CD4-positive, alpha-beta memory T cell (primary cell): ENCODE measurements at regions not wholly inside any gene's neighbourhood (a gene's known extent, or its start where the extent isn't known, plus 50 kb on each side); places are given as distances from the start of the nearest gene placed in this dataset.

Experiments
- CTCF ChIA-PET: fragments of 350-600 bp; sonication (Branson Sonifier 250); formaldehyde crosslinking; loops from one replicate; lab custom pipeline; 2021; ENCODE audit warnings: inconsistent platforms; ENCODE audit not compliant: partially characterized antibody; lab: Charles Lee
- POLR2A ChIA-PET: fragments of 350-600 bp; sonication (Branson Sonifier 250); formaldehyde crosslinking; loops from one replicate; lab custom pipeline; 2021; ENCODE audit not compliant: partially characterized antibody; lab: Charles Lee
- DNase-seq, 5 donors: peaks; one replicate each; pipeline versions ENCODE4 v3.0.0 to v3.0.0-alpha.2; 2020 to 2022; ENCODE audit warnings: mixed read lengths in 1 of 5
- H3K27ac ChIP-seq: one replicate; pipeline ENCODE4 v1.7.0; 2013; ENCODE audit warnings: low read depth, low read length
- H3K27me3 ChIP-seq: 2 replicates; pipeline ENCODE4 v1.7.0; 2013; ENCODE audit warnings: mild to moderate bottlenecking, low read length, moderate library complexity; ENCODE audit not compliant: insufficient read depth
- H3K36me3 ChIP-seq: 2 replicates; pipeline ENCODE4 v1.7.0; 2013; ENCODE audit warnings: mild to moderate bottlenecking, low read length, moderate library complexity; ENCODE audit not compliant: insufficient read depth
- H3K4me1 ChIP-seq: 2 replicates; pipeline ENCODE4 v1.7.0; 2013; ENCODE audit warnings: mild to moderate bottlenecking, low read length, moderate library complexity; ENCODE audit not compliant: insufficient read depth
- H3K4me3 ChIP-seq, 2 donors: one replicate each; pipeline ENCODE4 v1.7.0; 2013; ENCODE audit warnings: low read length in 2 of 2, mild to moderate bottlenecking in 1 of 2
- H3K9me3 ChIP-seq, 2 donors: one replicate each; pipeline ENCODE4 v1.7.0; 2013; ENCODE audit warnings: low read length in 2 of 2, control low read depth in 1 of 2; ENCODE audit not compliant: control insufficient read depth in 1 of 2
- H3K27ac Mint-ChIP-seq, 7 donors: one replicate each; pipeline ENCODE4 v1.8.0; 2020 to 2021; ENCODE audit warnings: mixed read lengths in 7 of 7, mild to moderate bottlenecking in 6 of 7, inconsistent platforms in 3 of 7, moderate library complexity in 3 of 7
- H3K27me3 Mint-ChIP-seq, 2 donors: one replicate each; pipeline ENCODE4 v1.8.0; 2020 to 2021; ENCODE audit warnings: mixed read lengths in 2 of 2
- H3K36me3 Mint-ChIP-seq, 2 donors: one replicate each; pipeline ENCODE4 v1.8.0; 2020 to 2021; ENCODE audit warnings: mixed read lengths in 2 of 2, inconsistent platforms in 1 of 2, mild to moderate bottlenecking in 1 of 2
- H3K4me1 Mint-ChIP-seq, 4 donors: one replicate each; pipeline ENCODE4 v1.8.0; 2020 to 2021; ENCODE audit warnings: mixed read lengths in 4 of 4, mild to moderate bottlenecking in 1 of 4
- H3K4me3 Mint-ChIP-seq, 8 donors: one replicate each; pipeline ENCODE4 v1.8.0; 2020 to 2021; ENCODE audit warnings: mixed read lengths in 8 of 8, mild to moderate bottlenecking in 7 of 8, moderate library complexity in 6 of 8, inconsistent platforms in 3 of 8
- H3K9me3 Mint-ChIP-seq, 8 donors: one replicate each; pipeline ENCODE4 v1.8.0; 2020 to 2021; ENCODE audit warnings: mixed read lengths in 8 of 8, mild to moderate bottlenecking in 5 of 8, inconsistent platforms in 3 of 8, moderate library complexity in 1 of 8
- intact Hi-C: fragments of 100-400 bp; cut with micrococcal nuclease; formaldehyde crosslinking; loops from one replicate; pipeline ENCODE4 v1.15.1; 2023

DNA sequence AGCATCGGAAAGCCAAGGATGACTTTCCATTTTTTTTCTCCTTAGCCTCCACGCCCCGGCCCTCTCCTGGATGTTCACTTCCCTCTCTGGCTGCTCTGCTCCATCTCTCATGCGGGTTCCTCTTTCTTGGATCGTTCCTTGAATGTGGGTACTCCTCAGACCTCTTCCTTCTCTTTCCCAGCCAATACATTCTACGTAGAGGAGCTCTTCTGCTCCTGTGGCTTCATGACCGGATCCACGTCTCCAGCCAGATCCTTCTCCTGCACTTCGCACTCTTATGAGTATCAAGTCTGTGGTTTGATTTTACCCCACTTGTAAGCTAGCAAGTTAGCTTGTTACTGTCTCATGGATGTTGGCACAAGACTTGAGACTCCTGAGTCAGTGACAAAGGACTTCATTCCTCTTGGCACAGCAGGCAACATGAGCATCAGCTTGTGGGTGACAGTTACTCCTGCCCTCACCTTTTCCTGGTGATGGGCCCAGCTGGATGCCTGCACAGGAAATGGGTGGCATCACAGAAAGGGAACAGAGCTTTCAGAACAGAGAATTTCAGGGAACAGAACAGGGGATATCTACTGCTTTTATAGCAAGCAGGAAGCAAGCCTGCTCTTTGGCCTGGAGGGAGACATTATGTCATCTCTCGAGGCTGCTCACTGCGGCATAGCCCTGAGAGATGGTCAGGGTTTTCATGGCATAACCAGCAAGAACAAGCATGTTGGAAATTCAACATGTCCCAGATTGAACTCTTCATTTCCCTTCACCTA, 100.1 kb upstream of the KIF26B start:
- no peaks in the 10 kb centered on the region for H3K27me3 ChIP-seq
- no peak overlapping the region for H3K4me3 ChIP-seq

DNA sequence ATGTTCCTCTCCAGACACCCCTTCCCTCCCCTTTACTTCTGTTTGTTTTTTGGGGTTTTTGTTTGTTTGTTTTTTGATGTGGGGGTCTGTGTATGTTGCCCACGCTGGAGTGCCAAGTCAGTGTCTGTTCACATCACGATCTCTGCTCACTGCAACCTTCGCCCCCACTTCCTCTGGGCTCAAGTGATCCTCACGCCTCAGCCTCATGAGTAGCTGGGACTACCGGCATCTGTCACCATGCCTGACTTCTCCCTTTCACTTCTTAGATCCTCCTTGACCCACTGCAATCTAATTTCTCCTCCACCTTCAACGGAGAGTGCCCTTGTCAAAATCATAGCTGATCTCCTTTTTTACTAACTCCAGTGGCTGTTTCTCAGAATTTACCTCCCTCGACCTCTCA, 100.7 kb upstream of the KIF26B start:
- Mint-ChIP-seq H3K4me3 (no peak overlapping the region), H3K27me3 (peaks cover 7 to 9% of the 10 kb centered on the region in 2 donors), H3K4me1 (peaks cover 7 to 14% (median 11%) of the 10 kb centered on the region in 4 donors), H3K27ac (no peak overlapping the region), H3K9me3 (no peaks in the 10 kb centered on the region), H3K36me3 (peaks cover 0 to 10% of the 10 kb centered on the region in 2 donors)
- H3K27me3 ChIP-seq: no peaks in the 10 kb centered on the region
- H3K27ac ChIP-seq: no peak overlapping the region
- no peak for DNase-seq
- H3K4me1 ChIP-seq: peaks cover 4% of the 10 kb centered on the region
- POLR2A ChIA-PET: no interaction called here
- no peaks in the 10 kb centered on the region for H3K9me3 ChIP-seq
- intact Hi-C loops: no loop called here
- no peak overlapping the region for H3K4me3 ChIP-seq
- no peaks in the 10 kb centered on the region for H3K36me3 ChIP-seq
- CTCF ChIA-PET: no interaction called here

More for the DNA sequence above, 100.1 kb upstream of the KIF26B start:
- Mint-ChIP-seq H3K4me1 (peaks cover 7 to 14% (median 11%) of the 10 kb centered on the region in 4 donors), H3K27me3 (peaks cover 7 to 9% of the 10 kb centered on the region in 2 donors), H3K4me3 (no peak overlapping the region), H3K36me3 (peaks cover 0 to 10% of the 10 kb centered on the region in 2 donors), H3K9me3 (no peaks in the 10 kb centered on the region), H3K27ac (no peak overlapping the region)
- DNase-seq: no peak
- CTCF ChIA-PET: no interaction called here
- no peaks in the 10 kb centered on the region for H3K36me3 ChIP-seq
- peaks cover 4% of the 10 kb centered on the region for H3K4me1 ChIP-seq
- H3K9me3 ChIP-seq: no peaks in the 10 kb centered on the region
- intact Hi-C loops: no loop called here
- no peak overlapping the region for H3K27ac ChIP-seq
- POLR2A ChIA-PET: no interaction called here

DNA sequence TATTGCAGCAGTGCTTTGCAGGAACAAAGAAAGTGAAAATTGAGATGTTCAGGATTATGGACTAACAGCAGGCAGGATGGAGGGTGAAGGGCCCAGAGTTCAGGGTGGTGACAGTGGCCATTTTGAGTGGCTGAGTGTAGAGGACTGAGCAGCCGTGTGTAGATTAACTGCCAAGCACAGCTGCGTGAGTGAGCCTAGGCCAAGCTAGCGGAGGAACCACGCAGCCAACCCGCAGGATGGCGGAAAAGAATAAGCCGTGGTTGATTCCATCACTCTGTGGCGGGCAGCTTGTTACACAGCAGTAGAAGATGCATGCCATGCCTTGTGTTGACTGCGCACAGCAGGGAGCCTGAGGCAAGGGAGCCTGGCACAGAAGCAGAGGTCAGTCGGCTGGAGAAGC, 102.5 kb upstream of the KIF26B start:
- H3K4me3 Mint-ChIP-seq: peak overlapping the region in 1 of 8 donors; percentile 68
- POLR2A ChIA-PET: interaction anchor here (1.0 to 1.5 kb wide), 3 partner anchors 10 to 219 kb away, joined by 3 to 5 read pairs (median 4); no protein-coding TSS in a partner anchor
- peak overlapping the region in 1 of 7 donors; percentile 12 for H3K27ac Mint-ChIP-seq

DNA sequence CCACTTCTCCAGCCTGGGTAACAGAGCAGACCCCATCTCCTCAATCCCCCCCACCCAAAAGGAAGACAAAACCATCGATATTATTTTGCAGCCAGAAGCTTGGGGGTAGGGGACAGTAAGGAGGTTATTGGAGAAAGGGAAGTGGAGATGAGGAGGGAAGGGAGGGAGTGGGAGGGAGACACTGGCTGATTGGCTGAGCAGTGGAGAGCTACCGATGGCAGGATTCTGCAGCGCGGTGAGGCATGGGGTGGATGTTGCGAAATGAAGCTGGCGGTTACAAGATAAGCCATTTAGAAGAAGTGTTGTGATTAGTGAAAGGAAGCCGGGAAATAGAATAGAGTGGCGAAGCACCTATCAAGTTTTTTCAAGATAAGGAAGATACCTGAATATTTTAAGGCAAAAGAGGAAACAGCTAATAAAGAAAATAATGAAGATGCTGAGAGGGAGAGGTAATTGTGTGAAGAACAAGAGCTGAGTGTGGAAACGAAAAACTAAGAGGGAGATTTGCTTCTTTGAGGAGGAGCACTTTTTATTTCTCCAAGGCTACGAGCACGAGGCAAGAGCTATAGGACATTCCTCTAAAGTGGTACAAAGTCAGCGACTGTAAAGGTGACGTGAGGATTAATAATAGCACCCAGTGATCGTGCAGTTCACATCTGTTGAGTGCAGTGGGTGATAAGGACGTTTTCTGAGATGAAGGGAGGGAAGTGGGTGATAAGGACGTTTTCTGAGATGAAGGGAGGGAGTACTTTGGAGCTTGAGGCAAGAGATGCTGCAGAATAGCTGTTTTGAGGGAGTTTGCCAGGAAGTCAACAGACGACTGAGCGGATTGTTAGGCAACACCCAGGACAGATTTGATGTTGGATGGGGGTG, 103.2 kb upstream of the KIF26B start:
- Histone ChIP-seq H3K27ac (no peak overlapping the region), H3K4me1 (peaks cover 4% of the 10 kb centered on the region), H3K9me3 (no peaks in the 10 kb centered on the region), H3K4me3 (no peak overlapping the region), H3K36me3 (no peaks in the 10 kb centered on the region), H3K27me3 (no peaks in the 10 kb centered on the region)
- ChIA-PET CTCF (interaction anchor here (0.8 to 2.1 kb wide), 6 partner anchors 9 to 449 kb away, joined by 3 to 26 read pairs (median 4); no protein-coding TSS in a partner anchor), POLR2A (interaction anchor here (0.6 to 1.5 kb wide), 4 partner anchors 9 to 349 kb away, joined by 3 to 5 read pairs (median 4); no protein-coding TSS in a partner anchor)
- Mint-ChIP-seq H3K36me3 (peaks cover 0 to 10% of the 10 kb centered on the region in 2 donors), H3K27me3 (peaks cover 7 to 9% of the 10 kb centered on the region in 2 donors), H3K4me1 (peaks cover 7 to 14% (median 11%) of the 10 kb centered on the region in 4 donors), H3K9me3 (no peaks in the 10 kb centered on the region), H3K4me3 (peak overlapping the region; percentile 19 to 68 (median 46)), H3K27ac (peak overlapping the region in 5 of 7 donors; percentile 12 to 65 (median 43))
- intact Hi-C loops: no loop called here
- DNase-seq: no peak

More for the DNA sequence above, 102.5 kb upstream of the KIF26B start:
- no peak for DNase-seq
- no peak overlapping the region for H3K4me3 ChIP-seq
- no peak overlapping the region for H3K27ac ChIP-seq
- H3K9me3 ChIP-seq: no peaks in the 10 kb centered on the region
- Mint-ChIP-seq H3K27me3 (peaks cover 7 to 9% of the 10 kb centered on the region in 2 donors), H3K4me1 (peaks cover 7 to 14% (median 11%) of the 10 kb centered on the region in 4 donors), H3K36me3 (peaks cover 0 to 10% of the 10 kb centered on the region in 2 donors), H3K9me3 (no peaks in the 10 kb centered on the region)
- H3K4me1 ChIP-seq: peaks cover 4% of the 10 kb centered on the region
- intact Hi-C loops: no loop called here
- CTCF ChIA-PET: interaction anchor here (1.2 to 2.1 kb wide), 4 partner anchors 10 to 450 kb away, joined by 3 to 26 read pairs (median 6); no protein-coding TSS in a partner anchor
- no peaks in the 10 kb centered on the region for H3K27me3 ChIP-seq
- no peaks in the 10 kb centered on the region for H3K36me3 ChIP-seq

DNA sequence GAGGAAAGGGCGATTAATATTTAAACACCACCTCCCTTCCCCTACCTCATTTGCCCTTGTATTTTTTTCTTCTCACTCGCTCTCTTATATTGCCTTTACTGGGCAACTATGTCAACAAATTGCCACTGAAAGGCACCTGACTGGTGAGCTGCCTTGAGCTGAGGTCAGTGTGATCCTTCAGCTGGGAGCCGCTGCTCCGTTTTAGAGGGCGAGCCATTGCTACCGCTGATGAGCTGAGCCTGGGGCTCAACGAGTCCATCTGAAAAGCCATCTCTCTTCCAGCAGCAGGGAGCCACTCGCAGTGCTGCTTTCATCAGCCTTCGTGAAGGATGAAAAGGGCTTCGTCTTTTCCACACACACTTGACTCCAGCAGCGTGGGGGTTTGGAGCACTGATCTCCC, 108.0 kb upstream of the KIF26B start:
- Mint-ChIP-seq H3K36me3 (no peaks in the 10 kb centered on the region), H3K4me1 (peaks cover 0 to 10% (median 8%) of the 10 kb centered on the region in 4 donors), H3K9me3 (no peaks in the 10 kb centered on the region), H3K27ac (no peak overlapping the region), H3K4me3 (no peak overlapping the region), H3K27me3 (peaks cover under 1 to 4% of the 10 kb centered on the region in 2 donors)
- no peaks in the 10 kb centered on the region for H3K9me3 ChIP-seq
- ChIA-PET POLR2A (interaction anchor here (0.8 kb wide), 1 partner anchor 212 kb away, joined by 3 read pairs; no protein-coding TSS in a partner anchor), CTCF (interaction anchor here (1.3 to 2.2 kb wide), 3 partner anchors 245 to 443 kb away, joined by 3 to 27 read pairs (median 9); no protein-coding TSS in a partner anchor)
- no peak for DNase-seq
- H3K27ac ChIP-seq: no peak overlapping the region
- H3K27me3 ChIP-seq: no peaks in the 10 kb centered on the region
- H3K4me3 ChIP-seq: no peak overlapping the region
- H3K36me3 ChIP-seq: no peaks in the 10 kb centered on the region
- H3K4me1 ChIP-seq: no peaks in the 10 kb centered on the region
- intact Hi-C loops: no loop called here

DNA sequence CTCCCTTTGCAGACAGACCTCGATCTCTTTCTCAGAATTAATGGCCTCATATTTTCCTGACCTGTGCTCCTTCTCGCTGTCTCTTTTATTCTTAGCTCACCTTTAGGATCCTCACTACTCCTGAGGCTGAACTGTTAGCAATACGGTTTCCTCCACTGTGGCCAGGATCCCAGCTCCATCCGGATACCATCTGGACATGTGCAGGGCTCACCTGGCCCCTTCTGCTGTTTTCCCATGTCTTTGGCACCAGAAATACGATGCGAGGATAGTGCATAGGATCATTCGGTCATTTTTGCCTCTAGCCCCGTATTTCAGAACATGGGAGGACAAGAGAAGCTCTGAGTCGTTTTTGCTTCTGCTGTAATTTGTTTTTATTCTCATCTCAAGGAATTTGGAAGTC, 108.5 kb upstream of the KIF26B start:
- ChIA-PET CTCF (interaction anchor here (1.3 to 2.2 kb wide), 3 partner anchors 244 to 443 kb away, joined by 3 to 27 read pairs (median 9); no protein-coding TSS in a partner anchor), POLR2A (interaction anchor here (0.8 kb wide), 1 partner anchor 212 kb away, joined by 3 read pairs; no protein-coding TSS in a partner anchor)
- DNase-seq: no peak
- Histone ChIP-seq H3K9me3 (no peaks in the 10 kb centered on the region), H3K27me3 (no peaks in the 10 kb centered on the region), H3K36me3 (no peaks in the 10 kb centered on the region), H3K27ac (no peak overlapping the region), H3K4me3 (no peak overlapping the region), H3K4me1 (no peaks in the 10 kb centered on the region)
- no peaks in the 10 kb centered on the region for H3K36me3 Mint-ChIP-seq
- no peaks in the 10 kb centered on the region for H3K9me3 Mint-ChIP-seq
- peaks cover 0 to 1% of the 10 kb centered on the region in 2 donors for H3K27me3 Mint-ChIP-seq
- intact Hi-C loops: no loop called here
- peaks cover 0 to 5% (median 4%) of the 10 kb centered on the region in 4 donors for H3K4me1 Mint-ChIP-seq
- peak overlapping the region in 1 of 7 donors; percentile 24 for H3K27ac Mint-ChIP-seq
- no peak overlapping the region for H3K4me3 Mint-ChIP-seq
